ENCODE measurements at regions not wholly inside any gene's neighbourhood (a gene's known extent, or its start where the extent isn't known, plus 50 kb on each side); places are given as distances from the start of the nearest gene placed in this dataset.

- H3K27ac Mint-ChIP-seq, result no peak overlapping the region
- H4K20me1 ChIP-seq (ENCODE audit: insufficient read depth, low read length), result no peaks in the 10 kb centered on the region
- no peaks in the 10 kb centered on the region for H3K4me1 Mint-ChIP-seq
- H3K4me1 ChIP-seq (ENCODE audit: control insufficient read depth in 1 of 2, insufficient read depth in 2 of 2, low read length in 2 of 2), result no peaks in the 10 kb centered on the region
- no peak for DNase-seq
- H3K27ac ChIP-seq (ENCODE audit: low read depth in 1 of 2, low read length in 2 of 2), result no peak overlapping the region
- WGBS (ENCODE audit: insufficient coverage), result no CpG with 5 or more reads among the region's 4 CpGs
- no peak overlapping the region for H3K4me2 ChIP-seq (replicated peaks; ENCODE audit: extremely low read depth, low read length, poor library complexity, severe bottlenecking)
- no peak for TF ChIP-seq CTCF (IDR thresholded peaks at IDR 0.05)
- H3K9ac ChIP-seq (ENCODE audit: insufficient read depth, low read length, poor library complexity, severe bottlenecking), result no peak overlapping the region
- peaks cover 0 to 4% (median 0%) of the 10 kb centered on the region in 7 donors for H3K9me3 Mint-ChIP-seq
- no peaks in the 10 kb centered on the region for H3K79me2 ChIP-seq (ENCODE audit: insufficient read depth, low read length)
- no peaks in the 10 kb centered on the region for H3K36me3 ChIP-seq (replicated peaks in 1 of 2; ENCODE audit: control insufficient read depth in 1 of 2, insufficient read depth in 2 of 2, low read length in 2 of 2)
- H3K36me3 Mint-ChIP-seq, result no peaks in the 10 kb centered on the region
- intact Hi-C loops (cut with micrococcal nuclease), result no loop called here
- H2AFZ ChIP-seq (ENCODE audit: insufficient read depth, low read depth, low read length, poor library complexity, severe bottlenecking), result no peak overlapping the region
- no peak overlapping the region for H3K4me3 Mint-ChIP-seq
- H3K27me3 Mint-ChIP-seq (ENCODE audit: low read depth in 3 of 3), result no peaks in the 10 kb centered on the region
- no peaks in the 10 kb centered on the region for H3K9me3 ChIP-seq (replicated peaks in 1 of 2; ENCODE audit: control insufficient read depth in 1 of 2, insufficient read depth in 1 of 2, low read length in 2 of 2)
- H3K27me3 ChIP-seq (ENCODE audit: control insufficient read depth in 2 of 2, insufficient read depth in 2 of 2, low read length in 2 of 2), result no peaks in the 10 kb centered on the region
- no peak overlapping the region for H3K4me3 ChIP-seq (replicated peaks in 1 of 3; ENCODE audit: low read depth in 2 of 3, low read length in 3 of 3)
Measured at GRCh38 chr2:122423934-122424333, 668.5 kb downstream of the TSN start.

- no peaks in the 10 kb centered on the region for H3K79me2 ChIP-seq (ENCODE audit: insufficient read depth, low read length)
- Mint-ChIP-seq H3K36me3 (no peaks in the 10 kb centered on the region), H3K27me3 (ENCODE audit: low read depth in 3 of 3) (peaks cover 0 to 1% (median 0%) of the 10 kb centered on the region in 3 donors), H3K9me3 (peaks cover 0 to 6% (median 2%) of the 10 kb centered on the region in 7 donors), H3K4me3 (no peak overlapping the region), H3K27ac (no peak overlapping the region), H3K4me1 (no peaks in the 10 kb centered on the region)
- DNase-seq, result no peak
- no peaks in the 10 kb centered on the region for H4K20me1 ChIP-seq (ENCODE audit: insufficient read depth, low read length)
- TF ChIP-seq CTCF (IDR thresholded peaks at IDR 0.05), result no peak
- intact Hi-C loops (cut with micrococcal nuclease), result no loop called here
- H3K4me1 ChIP-seq (ENCODE audit: control insufficient read depth in 1 of 2, insufficient read depth in 2 of 2, low read length in 2 of 2), result no peaks in the 10 kb centered on the region
- H3K9me3 ChIP-seq (replicated peaks in 1 of 2; ENCODE audit: control insufficient read depth in 1 of 2, insufficient read depth in 1 of 2, low read length in 2 of 2), result no peaks in the 10 kb centered on the region
- H3K27ac ChIP-seq (ENCODE audit: low read depth in 1 of 2, low read length in 2 of 2), result no peak overlapping the region
- H2AFZ ChIP-seq (ENCODE audit: insufficient read depth, low read depth, low read length, poor library complexity, severe bottlenecking), result no peak overlapping the region
- no peak overlapping the region for H3K4me3 ChIP-seq (replicated peaks in 1 of 3; ENCODE audit: low read depth in 2 of 3, low read length in 3 of 3)
- no peak overlapping the region for H3K4me2 ChIP-seq (replicated peaks; ENCODE audit: extremely low read depth, low read length, poor library complexity, severe bottlenecking)
- H3K27me3 ChIP-seq (ENCODE audit: control insufficient read depth in 2 of 2, insufficient read depth in 2 of 2, low read length in 2 of 2), result no peaks in the 10 kb centered on the region
- no peaks in the 10 kb centered on the region for H3K36me3 ChIP-seq (replicated peaks in 1 of 2; ENCODE audit: control insufficient read depth in 1 of 2, insufficient read depth in 2 of 2, low read length in 2 of 2)
- H3K9ac ChIP-seq (ENCODE audit: insufficient read depth, low read length, poor library complexity, severe bottlenecking), result no peak overlapping the region
- WGBS (ENCODE audit: insufficient coverage), result 90% methylated on average over 2 of the region's 8 CpGs
Measured at GRCh38 chr2:122433123-122433754, 677.8 kb downstream of the TSN start.
